ACC112 (cell line): ENCODE measurements at regions not wholly inside any gene's neighbourhood (a gene's known extent, or its start where the extent isn't known, plus 50 kb on each side); places are given as distances from the start of the nearest gene placed in this dataset.

ENCODE experiments used
- H2AFZ ChIP-seq: fragments of 200-600 bp; sonication (generic); one replicate; pipeline ENCODE4 v1.6.0; 2017; ENCODE audit warnings: antibody characterized with exemption, low read length; ENCODE audit not compliant: unreplicated experiment
- H3K27ac ChIP-seq: fragments of 200-600 bp; sonication (generic); 2 replicates; pipeline ENCODE4 v1.5.1; 2014; ENCODE audit warnings: low read depth, mild to moderate bottlenecking, antibody characterized with exemption, low read length, moderate library complexity
- H3K27me3 ChIP-seq: fragments of 200-600 bp; sonication (generic); 2 replicates; pipeline ENCODE4 v1.6.1; 2014; ENCODE audit warnings: mild to moderate bottlenecking, antibody characterized with exemption, low read length, moderate library complexity, mixed read lengths; ENCODE audit not compliant: insufficient read depth
- H3K36me3 ChIP-seq: fragments of 200-600 bp; sonication (generic); 2 replicates; pipeline ENCODE4 v1.6.1; 2016; ENCODE audit warnings: mild to moderate bottlenecking, antibody characterized with exemption, low read length, moderate library complexity, mixed read lengths; ENCODE audit not compliant: insufficient read depth
- H3K4me1 ChIP-seq: fragments of 200-600 bp; sonication (generic); one replicate; pipeline ENCODE4 v1.6.1; 2016; ENCODE audit warnings: low read length, mixed read lengths; ENCODE audit not compliant: insufficient read depth, unreplicated experiment, control insufficient read depth
- H3K4me3 ChIP-seq: fragments of 200-600 bp; sonication (generic); 2 replicates; pipeline ENCODE4 v1.5.1; 2014; ENCODE audit warnings: mild to moderate bottlenecking, low read depth, low read length
- H3K79me2 ChIP-seq: fragments of 200-600 bp; sonication (generic); one replicate; pipeline ENCODE4 v1.6.0; 2016; ENCODE audit warnings: low read length; ENCODE audit not compliant: control insufficient read depth, unreplicated experiment, insufficient read depth

GRCh38 chr20:53739799-53740785 lies 146.5 kb upstream of the ZNF217 start:
- Histone ChIP-seq H3K27me3 (no peaks in the 10 kb centered on the region), H3K36me3 (no peaks in the 10 kb centered on the region), H3K79me2 (no peaks in the 10 kb centered on the region), H3K27ac (no peak overlapping the region), H3K4me3 (no peak overlapping the region), H3K4me1 (peaks cover 25% of the 10 kb centered on the region), H2AFZ (no peak overlapping the region)

GRCh38 chr20:53738945-53739798 lies 145.5 kb upstream of the ZNF217 start:
- Histone ChIP-seq H3K27me3 (no peaks in the 10 kb centered on the region), H3K79me2 (no peaks in the 10 kb centered on the region), H3K27ac (peak overlapping the region; percentile 74), H2AFZ (no peak overlapping the region), H3K4me1 (peaks cover 29% of the 10 kb centered on the region), H3K4me3 (no peak overlapping the region; the same call in 1 of the 2 replicates), H3K36me3 (no peaks in the 10 kb centered on the region)

GRCh38 chr20:53738039-53738944 lies 144.7 kb upstream of the ZNF217 start:
- Histone ChIP-seq H3K4me3 (peak overlapping the region; percentile 26; the same call in 1 of the 2 replicates), H3K27me3 (no peaks in the 10 kb centered on the region), H3K4me1 (peaks cover 29% of the 10 kb centered on the region), H3K27ac (peak overlapping the region; percentile 74), H3K79me2 (no peaks in the 10 kb centered on the region), H3K36me3 (no peaks in the 10 kb centered on the region), H2AFZ (peak overlapping the region; percentile 93)

GRCh38 chr20:53737396-53738038 lies 143.9 kb upstream of the ZNF217 start:
- H3K27me3 ChIP-seq = no peaks in the 10 kb centered on the region
- H3K27ac ChIP-seq = peak overlapping the region; percentile 74
- H3K4me3 ChIP-seq = peak overlapping the region; percentile 26; the same call in 1 of the 2 replicates
- H3K4me1 ChIP-seq = peaks cover 29% of the 10 kb centered on the region
- no peaks in the 10 kb centered on the region for H3K36me3 ChIP-seq
- H3K79me2 ChIP-seq = no peaks in the 10 kb centered on the region
- peak overlapping the region; percentile 93 for H2AFZ ChIP-seq

GRCh38 chr20:53736757-53737395 lies 143.2 kb upstream of the ZNF217 start:
- Histone ChIP-seq H3K79me2 (no peaks in the 10 kb centered on the region), H3K4me1 (peaks cover 29% of the 10 kb centered on the region), H3K27me3 (no peaks in the 10 kb centered on the region), H2AFZ (peak overlapping the region; percentile 93), H3K4me3 (peak overlapping the region; percentile 18; the same call in 1 of the 2 replicates), H3K36me3 (no peaks in the 10 kb centered on the region), H3K27ac (peak overlapping the region; percentile 74; the same call in 1 of the 2 replicates)

GRCh38 chr20:53736122-53736756 lies 142.6 kb upstream of the ZNF217 start:
- H3K4me3 ChIP-seq = no peak overlapping the region; the same call in 1 of the 2 replicates
- H3K27ac ChIP-seq = peak overlapping the region; percentile 46
- H3K79me2 ChIP-seq = no peaks in the 10 kb centered on the region
- no peaks in the 10 kb centered on the region for H3K27me3 ChIP-seq
- H3K36me3 ChIP-seq = no peaks in the 10 kb centered on the region
- H2AFZ ChIP-seq = peak overlapping the region; percentile 93
- peaks cover 29% of the 10 kb centered on the region for H3K4me1 ChIP-seq

- no peaks in the 10 kb centered on the region for H3K36me3 ChIP-seq
- peaks cover 29% of the 10 kb centered on the region for H3K4me1 ChIP-seq
- peak overlapping the region; percentile 46 for H3K27ac ChIP-seq
- peak overlapping the region; percentile 16 for H2AFZ ChIP-seq
- H3K79me2 ChIP-seq = no peaks in the 10 kb centered on the region
- no peak overlapping the region; the same call in 1 of the 2 replicates for H3K4me3 ChIP-seq
- H3K27me3 ChIP-seq = no peaks in the 10 kb centered on the region
These were observed 142.0 kb upstream of the ZNF217 start for GRCh38 chr20:53735536-53736050.

GRCh38 chr20:53734006-53734688 lies 140.5 kb upstream of the ZNF217 start:
- peaks cover 29% of the 10 kb centered on the region for H3K4me1 ChIP-seq
- H3K4me3 ChIP-seq = no peak overlapping the region
- H3K27ac ChIP-seq = no peak overlapping the region
- H3K79me2 ChIP-seq = no peaks in the 10 kb centered on the region
- no peaks in the 10 kb centered on the region for H3K27me3 ChIP-seq
- H2AFZ ChIP-seq = no peak overlapping the region
- H3K36me3 ChIP-seq = no peaks in the 10 kb centered on the region
